ENCODE measurements at regions not wholly inside any gene's neighbourhood (a gene's known extent, or its start where the extent isn't known, plus 50 kb on each side); places are given as distances from the start of the nearest gene placed in this dataset.

GRCh38 chr13:78401873-78402707 is 201.3 kb downstream of the POU4F1 start:
- ChIA-PET POLR2A (no interaction called here), CTCF (no interaction called here)
- H3K4me3 ChIP-seq (ENCODE audit: low read depth, low read length) = no peak overlapping the region
- TF ChIP-seq CTCF (IDR thresholded peaks at IDR 0.05; ENCODE audit: insufficient read depth in 1 of 2, low read depth in 1 of 2, low read length in 1 of 2, severe bottlenecking in 1 of 2, unreplicated experiment in 1 of 2) = no peak
- DNase-seq = no peak
- no peaks in the 10 kb centered on the region; the same call in 1 of the 2 replicates for H3K27me3 ChIP-seq (replicated peaks; ENCODE audit: control insufficient read depth, insufficient read depth, low read length)
- no TSS peak for BruUV-seq (replicated peaks)
- no peaks in the 10 kb centered on the region for H3K36me3 ChIP-seq (ENCODE audit: control insufficient read depth, insufficient read depth, low read length)
- no peaks in the 10 kb centered on the region for H3K4me1 ChIP-seq
- Mint-ChIP-seq H3K36me3 (ENCODE audit: insufficient read depth, unreplicated experiment) (no peaks in the 10 kb centered on the region), H3K27ac (ENCODE audit: unreplicated experiment) (no peak overlapping the region), H3K4me3 (ENCODE audit: unreplicated experiment) (no peak overlapping the region), H3K9me3 (ENCODE audit: unreplicated experiment) (no peaks in the 10 kb centered on the region), H3K27me3 (ENCODE audit: insufficient read depth, unreplicated experiment) (peaks cover 10% of the 10 kb centered on the region), H3K4me1 (ENCODE audit: low read depth, unreplicated experiment) (no peaks in the 10 kb centered on the region)
- H3K9me3 ChIP-seq = no peaks in the 10 kb centered on the region
- intact Hi-C loops (cut with micrococcal nuclease; ENCODE audit: unreplicated experiment) = no loop called here

- Histone ChIP-seq H3K4me3 (ENCODE audit: low read depth, low read length) (no peak overlapping the region), H3K4me1 (no peaks in the 10 kb centered on the region), H3K36me3 (ENCODE audit: control insufficient read depth, insufficient read depth, low read length) (no peaks in the 10 kb centered on the region), H3K27me3 (replicated peaks; ENCODE audit: control insufficient read depth, insufficient read depth, low read length) (no peaks in the 10 kb centered on the region), H3K9me3 (no peaks in the 10 kb centered on the region)
- TF ChIP-seq CTCF (IDR thresholded peaks at IDR 0.05; ENCODE audit: insufficient read depth in 1 of 2, low read depth in 1 of 2, low read length in 1 of 2, severe bottlenecking in 1 of 2, unreplicated experiment in 1 of 2) = no peak
- POLR2A ChIA-PET = no interaction called here
- peaks cover 3% of the 10 kb centered on the region for H3K27me3 Mint-ChIP-seq (ENCODE audit: insufficient read depth, unreplicated experiment)
- H3K36me3 Mint-ChIP-seq (ENCODE audit: insufficient read depth, unreplicated experiment) = no peaks in the 10 kb centered on the region
- no peaks in the 10 kb centered on the region for H3K9me3 Mint-ChIP-seq (ENCODE audit: unreplicated experiment)
- no peak overlapping the region for H3K27ac Mint-ChIP-seq (ENCODE audit: unreplicated experiment)
- intact Hi-C loops (cut with micrococcal nuclease; ENCODE audit: unreplicated experiment) = no loop called here
- no peaks in the 10 kb centered on the region for H3K4me1 Mint-ChIP-seq (ENCODE audit: low read depth, unreplicated experiment)
- CTCF ChIA-PET = no interaction called here
- no peak overlapping the region for H3K4me3 Mint-ChIP-seq (ENCODE audit: unreplicated experiment)
- BruUV-seq (replicated peaks) = no TSS peak
- no peak for DNase-seq
Measured at GRCh38 chr13:78398743-78399410, 204.5 kb downstream of the POU4F1 start.

GRCh38 chr13:78393286-78394142 is 209.8 kb downstream of the POU4F1 start:
- POLR2A ChIA-PET = no interaction called here
- H3K4me3 Mint-ChIP-seq (ENCODE audit: unreplicated experiment) = no peak overlapping the region
- Histone ChIP-seq H3K4me1 (peaks cover 9% of the 10 kb centered on the region; the same call in 1 of the 2 replicates), H3K27me3 (replicated peaks; ENCODE audit: control insufficient read depth, insufficient read depth, low read length) (no peaks in the 10 kb centered on the region), H3K36me3 (ENCODE audit: control insufficient read depth, insufficient read depth, low read length) (no peaks in the 10 kb centered on the region), H3K4me3 (ENCODE audit: low read depth, low read length) (no peak overlapping the region), H3K9me3 (no peaks in the 10 kb centered on the region)
- no peaks in the 10 kb centered on the region for H3K27me3 Mint-ChIP-seq (ENCODE audit: insufficient read depth, unreplicated experiment)
- no peak for DNase-seq
- no peak overlapping the region for H3K27ac Mint-ChIP-seq (ENCODE audit: unreplicated experiment)
- CTCF ChIA-PET = no interaction called here
- intact Hi-C loops (cut with micrococcal nuclease; ENCODE audit: unreplicated experiment) = no loop called here
- no TSS peak for BruUV-seq (replicated peaks)
- no peak for TF ChIP-seq CTCF (IDR thresholded peaks at IDR 0.05; ENCODE audit: insufficient read depth in 1 of 2, low read depth in 1 of 2, low read length in 1 of 2, severe bottlenecking in 1 of 2, unreplicated experiment in 1 of 2)
- no peaks in the 10 kb centered on the region for H3K4me1 Mint-ChIP-seq (ENCODE audit: low read depth, unreplicated experiment)
- H3K9me3 Mint-ChIP-seq (ENCODE audit: unreplicated experiment) = no peaks in the 10 kb centered on the region
- no peaks in the 10 kb centered on the region for H3K36me3 Mint-ChIP-seq (ENCODE audit: insufficient read depth, unreplicated experiment)
